Thyroid gland (tissue), 4 donors: ENCODE measurements at regions not wholly inside any gene's neighbourhood (a gene's known extent, or its start where the extent isn't known, plus 50 kb on each side); places are given as distances from the start of the nearest gene placed in this dataset.

Experiments used
- CTCF ChIP-seq, 6 experiments: fragments of 200-600 bp in 3 of 6; fragments of 450-650 bp in 3 of 6; sonication (generic) in 3 of 6; IDR thresholded peaks; one replicate each; pipeline ENCODE4 v1.5.1; 2016 to 2019; ENCODE audit warnings: antibody characterized with exemption in 6 of 6, mild to moderate bottlenecking in 2 of 6, inconsistent platforms in 1 of 6, moderate library complexity in 1 of 6
- POLR2A ChIP-seq, 2 donors: fragments of 450-650 bp; IDR thresholded peaks; one replicate each; pipeline ENCODE4 v1.6.1; 2017; ENCODE audit warnings: antibody characterized with exemption in 2 of 2, mild to moderate bottlenecking in 2 of 2, moderate library complexity in 1 of 2

DNA sequence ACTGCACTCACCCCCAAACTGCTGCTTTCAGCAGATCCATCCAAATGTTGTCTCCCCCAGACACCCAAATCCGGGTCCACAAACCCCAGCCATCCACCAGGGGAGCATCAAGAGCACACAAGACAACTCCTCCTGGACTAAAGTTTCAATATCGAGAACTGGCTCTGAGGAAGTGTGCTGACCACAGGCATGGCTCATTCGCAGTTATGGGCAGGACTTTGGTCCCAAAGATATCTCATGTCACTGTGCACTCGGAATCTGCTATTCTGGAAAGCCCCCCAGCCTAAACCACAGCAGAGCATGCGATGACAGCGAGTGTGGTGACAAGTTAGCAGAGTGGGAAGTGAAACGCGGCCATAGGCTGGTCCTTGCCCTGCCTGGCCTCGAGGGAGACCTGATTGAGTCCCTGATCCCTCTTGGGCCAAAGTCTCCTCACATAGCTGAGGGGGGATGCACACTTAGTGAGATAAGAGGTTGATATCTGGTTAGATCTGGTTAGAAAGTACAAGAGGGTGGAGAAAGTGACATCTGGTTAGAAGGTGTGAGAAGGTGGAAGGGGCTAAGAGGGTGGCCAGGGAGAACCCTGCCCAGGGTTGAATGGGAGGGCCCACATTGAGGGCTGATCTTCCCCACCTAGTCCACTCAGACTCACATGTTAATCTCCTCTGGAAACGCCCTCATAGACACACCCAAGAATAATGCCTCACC, 149.7 kb downstream of the MRPL14 start:
- TF ChIP-seq CTCF (IDR thresholded peaks at IDR 0.05) (no peak), POLR2A (IDR thresholded peaks at IDR 0.05) (no peak)
